GM12878 (cell line): ENCODE measurements at regions not wholly inside any gene's neighbourhood (a gene's known extent, or its start where the extent isn't known, plus 50 kb on each side); places are given as distances from the start of the nearest gene placed in this dataset.

Experiments used
- ATAC-seq: fragments of 200-7000 bp; cut with Tn5 transposase; 3 replicates; pipeline ENCODE4 v1.9.1; 2020; ENCODE audit warnings: mild to moderate bottlenecking, moderate library complexity
- BruUV-seq: library from RNA; stranded (reverse); fragments of 400-500 nt; replicated peaks from 2 replicates; lab custom pipeline; 2021; lab: Mats Ljungman, UMichigan
- CTCF ChIA-PET: fragments of 300-600 bp; sonication (Branson Sonifier 250); formaldehyde crosslinking; extraction: SDS; loops from one replicate; lab custom pipeline; 2021; ENCODE audit warnings: inconsistent platforms; lab: Yijun Ruan, JAX
- POLR2A ChIA-PET: fragments of 350-600 bp; formaldehyde crosslinking; extraction: SDS; loops from one replicate; lab custom pipeline; 2021; ENCODE audit warnings: inconsistent platforms; lab: Charles Lee
- RAD21 ChIA-PET: fragments of 300-600 bp; sonication (Branson Sonifier 250); formaldehyde crosslinking; loops from one replicate; lab custom pipeline; 2023; ENCODE audit warnings: antibody characterized with exemption; ENCODE audit not compliant: unreplicated experiment; lab: Charles Lee
- SMC1A ChIA-PET: fragments of 300-600 bp; sonication (Branson Sonifier 250); formaldehyde crosslinking; loops from one replicate; lab custom pipeline; 2023; ENCODE audit not compliant: unreplicated experiment, uncharacterized antibody; lab: Charles Lee
- DNase-seq: peaks from one replicate; pipeline ENCODE4 v3.0.0-alpha.2; 2011; ENCODE audit warnings: low read depth, low spot score
- FAIRE-seq: peaks from 3 replicates; lab custom pipeline; 2011; peaks lifted over from hg19 to GRCh38; lab: Jason Lieb, UNC
- H2AFZ ChIP-seq: 2 replicates; pipeline ENCODE4 v1.6.0; 2011; ENCODE audit warnings: low read depth, low read length, control low read depth; ENCODE audit not compliant: control insufficient read depth
- H3K27ac ChIP-seq: 2 replicates; pipeline ENCODE4 v1.5.1; 2011; ENCODE audit warnings: control low read depth; ENCODE audit not compliant: control insufficient read depth, insufficient read depth
- H3K27me3 ChIP-seq, 2 experiments: replicated peaks in 1 of 2; 2 replicates each; pipeline versions ENCODE4 v1.6.0 to v1.6.1; 2011; ENCODE audit warnings: low read length in 1 of 2; ENCODE audit not compliant: control insufficient read depth in 2 of 2, insufficient read depth in 2 of 2
- H3K36me3 ChIP-seq, 2 experiments: 2 replicates each; pipeline ENCODE4 v1.5.1; 2011; ENCODE audit warnings: low read length in 1 of 2; ENCODE audit not compliant: control insufficient read depth in 2 of 2, insufficient read depth in 2 of 2
- H3K4me1 ChIP-seq: 2 replicates; pipeline ENCODE4 v1.6.1; 2011; ENCODE audit warnings: mild to moderate bottlenecking, low read length, moderate library complexity, mixed read lengths; ENCODE audit not compliant: control insufficient read depth, insufficient read depth
- H3K4me2 ChIP-seq: 2 replicates; pipeline ENCODE4 v1.6.0; 2011; ENCODE audit warnings: control low read depth; ENCODE audit not compliant: control insufficient read depth, insufficient read depth
- H3K4me3 ChIP-seq: fragments of 200-600 bp; sonication (generic); 2 replicates; pipeline ENCODE4 v1.5.1; 2016
- H3K79me2 ChIP-seq: 2 replicates; pipeline ENCODE4 v1.6.0; 2011; ENCODE audit warnings: low read length; ENCODE audit not compliant: control insufficient read depth, insufficient read depth
- H3K9ac ChIP-seq: 2 replicates; pipeline ENCODE4 v1.8.0; 2011; ENCODE audit warnings: low read length, control low read depth, mixed read lengths; ENCODE audit not compliant: control insufficient read depth, insufficient read depth
- H3K9me3 ChIP-seq: replicated peaks from 3 replicates; pipeline ENCODE4 v1.5.1; 2011; ENCODE audit warnings: mild to moderate bottlenecking, low read length; ENCODE audit not compliant: control insufficient read depth, insufficient read depth
- H4K20me1 ChIP-seq: 2 replicates; pipeline ENCODE4 v1.6.0; 2011; ENCODE audit not compliant: control insufficient read depth, insufficient read depth
- BHLHE40 ChIP-seq, 2 experiments: fragments of 450-650 bp in 1 of 2; IDR thresholded peaks; 2 replicates each; pipeline ENCODE4 v1.6.1; 2011 to 2017; ENCODE audit warnings: low read depth in 2 of 2, borderline replicate concordance in 1 of 2, improper control_type of control experiment in 1 of 2, low read length in 1 of 2, mild to moderate bottlenecking in 1 of 2
- BMI1 ChIP-seq: fragments of 450-650 bp; IDR thresholded peaks from 2 replicates; pipeline ENCODE4 v1.6.1; 2016; ENCODE audit warnings: mild to moderate bottlenecking, moderate library complexity, borderline replicate concordance
- BRCA1 ChIP-seq: IDR thresholded peaks from 2 replicates; pipeline ENCODE4 v1.6.1; 2011; ENCODE audit warnings: low read depth, low read length, improper control_type of control experiment
- CHD2 ChIP-seq: IDR thresholded peaks from 2 replicates; pipeline ENCODE4 v1.6.1; 2011; ENCODE audit warnings: low read depth, low read length, improper control_type of control experiment, borderline replicate concordance
- DPF2 ChIP-seq: fragments of 450-650 bp; IDR thresholded peaks from 2 replicates; pipeline ENCODE4 v1.6.1; 2017; ENCODE audit warnings: mild to moderate bottlenecking
- EP300 ChIP-seq, 2 experiments: fragments of 150-350 bp in 1 of 2; IDR thresholded peaks; 2 replicates each; pipeline ENCODE4 v1.6.1; 2011 to 2012; ENCODE audit warnings: low read depth in 2 of 2, low read length in 2 of 2, borderline replicate concordance in 1 of 2, improper control_type of control experiment in 1 of 2, inconsistent platforms in 1 of 2; ENCODE audit not compliant: control insufficient read depth in 1 of 2
- JUNB ChIP-seq: IDR thresholded peaks from 2 replicates; pipeline ENCODE4 v1.6.1; 2016; ENCODE audit warnings: antibody characterized with exemption, mild to moderate bottlenecking
- SPI1 ChIP-seq: IDR thresholded peaks from 2 replicates; pipeline ENCODE4 v1.6.1; 2011; ENCODE audit warnings: low read depth, mild to moderate bottlenecking, low read length, moderate library complexity, borderline replicate concordance; ENCODE audit not compliant: insufficient read depth
- ZBTB33 ChIP-seq: fragments of 450-650 bp; IDR thresholded peaks from 2 replicates; pipeline ENCODE4 v1.6.1; 2017; ENCODE audit warnings: mild to moderate bottlenecking
- WGBS: methylation state at CpG from one replicate; pipeline ENCODE4 v1.1.6; 2016; ENCODE audit warnings: low lambda C conversion rate; ENCODE audit not compliant: insufficient replicate concordance, insufficient coverage; ENCODE audit errors: missing lambda C conversion rate; 5-methylcytosine and 5-hydroxymethylcytosine counted together
- in situ Hi-C: fragments of 300-500 bp; cut with MboI; formaldehyde crosslinking; loops from 9 replicates; pipeline ENCODE4 v1.14.3; 2018; ENCODE audit warnings: mixed read lengths
- intact Hi-C: fragments of 100-400 bp; cut with micrococcal nuclease; formaldehyde crosslinking; loops from one replicate; pipeline ENCODE4 v1.14.2; 2022; ENCODE audit not compliant: unreplicated experiment
- TF ChIP-seq, protein P1 (sequence below): fragments of 450-650 bp; IDR thresholded peaks from 2 replicates; pipeline ENCODE4 v1.6.1; 2016; ENCODE audit warnings: mild to moderate bottlenecking, moderate library complexity, borderline replicate concordance

- TF ChIP-seq SPI1 (peak; percentile 23; the same call in 1 of the 2 replicates), BMI1 (no peak), ZBTB33 (no peak)
- in situ Hi-C loops (no loop called here), intact Hi-C loops (no loop called here)
- H3K9ac ChIP-seq: no peak overlapping the region
- no peak for DNase-seq
- H3K4me2 ChIP-seq: no peak overlapping the region
- H4K20me1 ChIP-seq: no peaks in the 10 kb centered on the region
- H3K27ac ChIP-seq: no peak overlapping the region
- H2AFZ ChIP-seq: no peak overlapping the region
- POLR2A ChIA-PET: no interaction called here
- no peaks in the 10 kb centered on the region; the same call in 2 of the 3 replicates for H3K9me3 ChIP-seq
- no peaks in the 10 kb centered on the region for H3K4me1 ChIP-seq
- 44% methylated on average over 4 of the region's 4 CpGs for WGBS
- H3K36me3 ChIP-seq: no peaks in the 10 kb centered on the region
- no peaks in the 10 kb centered on the region; a peak in 1 of 4 replicates for H3K27me3 ChIP-seq
- ATAC-seq: peak; percentile 50
- SMC1A ChIA-PET: interaction anchor here (0.6 kb wide), 1 partner anchor 26 kb away, joined by 3 read pairs; no protein-coding TSS in a partner anchor
- CTCF ChIA-PET: no interaction called here
- RAD21 ChIA-PET: interaction anchor here (0.8 to 0.9 kb wide), 2 partner anchors 282 to 330 kb away, joined by 3 read pairs; no protein-coding TSS in a partner anchor
- no peak overlapping the region for H3K4me3 ChIP-seq
- no peak for FAIRE-seq
- no peaks in the 10 kb centered on the region for H3K79me2 ChIP-seq
- BruUV-seq: no TSS peak
These were observed 52.5 kb upstream of the RGS2 start for GRCh38 chr1:192756314-192756713.

DNA sequence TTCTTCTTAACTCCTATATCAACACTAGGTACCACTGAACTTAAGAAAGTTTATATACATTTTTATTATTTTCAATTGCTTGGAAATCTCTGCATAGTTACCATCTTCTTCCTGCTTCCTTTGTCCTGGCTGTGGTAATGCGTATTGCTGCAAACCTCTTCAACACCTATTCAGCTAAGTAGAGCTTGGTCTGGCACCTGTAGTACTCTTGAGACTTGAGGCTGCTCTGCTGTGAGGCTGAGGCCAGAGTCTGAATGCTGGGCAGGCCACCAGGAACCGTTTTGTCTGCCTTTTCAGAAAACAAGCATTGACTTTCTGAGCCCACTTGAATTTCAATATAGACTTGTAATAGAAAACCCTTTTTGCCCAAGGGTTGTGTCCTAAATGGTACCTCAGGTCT, 52.0 kb upstream of the RGS2 start:
- Histone ChIP-seq H3K9ac (no peak overlapping the region), H3K4me1 (no peaks in the 10 kb centered on the region), H3K4me3 (no peak overlapping the region), H3K4me2 (no peak overlapping the region), H2AFZ (no peak overlapping the region), H3K36me3 (no peaks in the 10 kb centered on the region), H3K27me3 (no peaks in the 10 kb centered on the region; a peak in 1 of 4 replicates), H3K9me3 (no peaks in the 10 kb centered on the region), H3K79me2 (no peaks in the 10 kb centered on the region), H3K27ac (no peak overlapping the region), H4K20me1 (no peaks in the 10 kb centered on the region)
- in situ Hi-C loops (no loop called here), intact Hi-C loops (no loop called here)
- ChIA-PET POLR2A (no interaction called here), CTCF (no interaction called here), RAD21 (interaction anchor here (0.8 kb wide), 1 partner anchor 331 kb away, joined by 3 read pairs; no protein-coding TSS in a partner anchor), SMC1A (interaction anchor here (0.6 kb wide), 1 partner anchor 27 kb away, joined by 3 read pairs; no protein-coding TSS in a partner anchor)
- BruUV-seq: no TSS peak
- WGBS: 43% methylated on average over 2 of the region's 2 CpGs
- ATAC-seq: no peak
- no peak for FAIRE-seq
- no peak for DNase-seq
- TF ChIP-seq DPF2 (no peak), BMI1 (no peak), CHD2 (no peak), BHLHE40 (IDR thresholded peaks at IDR 0.05; ENCODE audit: borderline replicate concordance in 1 of 2, low read depth in 2 of 2, low read length in 1 of 2) (no peak), BRCA1 (no peak), EP300 (IDR thresholded peaks at IDR 0.05; ENCODE audit: borderline replicate concordance in 1 of 2, control insufficient read depth in 1 of 2, low read depth in 2 of 2, low read length in 2 of 2) (no peak), JUNB (no peak)
- TF ChIP-seq, protein P1, sequence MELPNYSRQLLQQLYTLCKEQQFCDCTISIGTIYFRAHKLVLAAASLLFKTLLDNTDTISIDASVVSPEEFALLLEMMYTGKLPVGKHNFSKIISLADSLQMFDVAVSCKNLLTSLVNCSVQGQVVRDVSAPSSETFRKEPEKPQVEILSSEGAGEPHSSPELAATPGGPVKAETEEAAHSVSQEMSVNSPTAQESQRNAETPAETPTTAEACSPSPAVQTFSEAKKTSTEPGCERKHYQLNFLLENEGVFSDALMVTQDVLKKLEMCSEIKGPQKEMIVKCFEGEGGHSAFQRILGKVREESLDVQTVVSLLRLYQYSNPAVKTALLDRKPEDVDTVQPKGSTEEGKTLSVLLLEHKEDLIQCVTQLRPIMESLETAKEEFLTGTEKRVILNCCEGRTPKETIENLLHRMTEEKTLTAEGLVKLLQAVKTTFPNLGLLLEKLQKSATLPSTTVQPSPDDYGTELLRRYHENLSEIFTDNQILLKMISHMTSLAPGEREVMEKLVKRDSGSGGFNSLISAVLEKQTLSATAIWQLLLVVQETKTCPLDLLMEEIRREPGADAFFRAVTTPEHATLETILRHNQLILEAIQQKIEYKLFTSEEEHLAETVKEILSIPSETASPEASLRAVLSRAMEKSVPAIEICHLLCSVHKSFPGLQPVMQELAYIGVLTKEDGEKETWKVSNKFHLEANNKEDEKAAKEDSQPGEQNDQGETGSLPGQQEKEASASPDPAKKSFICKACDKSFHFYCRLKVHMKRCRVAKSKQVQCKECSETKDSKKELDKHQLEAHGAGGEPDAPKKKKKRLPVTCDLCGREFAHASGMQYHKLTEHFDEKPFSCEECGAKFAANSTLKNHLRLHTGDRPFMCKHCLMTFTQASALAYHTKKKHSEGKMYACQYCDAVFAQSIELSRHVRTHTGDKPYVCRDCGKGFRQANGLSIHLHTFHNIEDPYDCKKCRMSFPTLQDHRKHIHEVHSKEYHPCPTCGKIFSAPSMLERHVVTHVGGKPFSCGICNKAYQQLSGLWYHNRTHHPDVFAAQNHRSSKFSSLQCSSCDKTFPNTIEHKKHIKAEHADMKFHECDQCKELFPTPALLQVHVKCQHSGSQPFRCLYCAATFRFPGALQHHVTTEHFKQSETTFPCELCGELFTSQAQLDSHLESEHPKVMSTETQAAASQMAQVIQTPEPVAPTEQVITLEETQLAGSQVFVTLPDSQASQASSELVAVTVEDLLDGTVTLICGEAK: no peak
